HCT116 (cell line): ENCODE measurements at regions not wholly inside any gene's neighbourhood (a gene's known extent, or its start where the extent isn't known, plus 50 kb on each side); places are given as distances from the start of the nearest gene placed in this dataset.

Source experiments
- ATAC-seq: fragments of 200-7000 bp; cut with Tn5 transposase; 2 replicates; pipeline ENCODE4 v1.9.1; 2020; ENCODE audit warnings: mild to moderate bottlenecking, moderate library complexity
- BruUV-seq: library from RNA; stranded (reverse); fragments of 400-500 nt; replicated peaks from 2 replicates; lab custom pipeline; 2021; lab: Mats Ljungman, UMichigan
- CTCF ChIA-PET: fragments of 300-600 bp; sonication (Branson Sonifier 250); formaldehyde crosslinking; loops from one replicate; lab custom pipeline; 2021; ENCODE audit warnings: antibody characterized with exemption; lab: Charles Lee
- POLR2A ChIA-PET: fragments of 300-600, 350-600 bp; sonication (Branson Sonifier 250); formaldehyde crosslinking; loops from one replicate; lab custom pipeline; 2021; ENCODE audit warnings: antibody characterized with exemption; lab: Charles Lee
- RAD21 ChIA-PET, 2 experiments: fragments of 300-600 bp; sonication (Branson Sonifier 250); formaldehyde crosslinking; loops; one replicate each; lab custom pipeline; 2023; ENCODE audit warnings: low total read pairs in 2 of 2; ENCODE audit not compliant: uncharacterized antibody in 2 of 2, unreplicated experiment in 2 of 2, low non-redundant PET in 1 of 2; lab: Charles Lee
- DNase-seq: peaks from one replicate; pipeline ENCODE4 v3.0.0-alpha.2; 2010; ENCODE audit warnings: low read depth, low spot score
- H2AFZ ChIP-seq: fragments of 200-600 bp; shearing (Covaris generic), sonication (generic); 2 replicates; pipeline ENCODE4 v1.6.1; 2017; ENCODE audit warnings: low read depth, mixed run types, mixed read lengths, antibody characterized with exemption, low read length; ENCODE audit not compliant: poor library complexity, severe bottlenecking
- H3K27ac ChIP-seq: 2 replicates; pipeline ENCODE4 v1.5.1; 2012; ENCODE audit warnings: low read depth, low read length
- H3K27me3 ChIP-seq: fragments of 200-600 bp; sonication (generic); 2 replicates; pipeline ENCODE4 v1.6.1; 2016; ENCODE audit warnings: mixed run types, low read length, mixed read lengths; ENCODE audit not compliant: insufficient read depth
- H3K36me3 ChIP-seq, 2 experiments: fragments of 200-500 bp in 1 of 2; fragments of 200-600 bp in 1 of 2; sonication (Bioruptor generic) in 1 of 2; sonication (generic) in 1 of 2; 2 replicates each; pipeline versions ENCODE4 v1.5.1 to v1.6.1; 2014 to 2016; ENCODE audit warnings: low read length in 2 of 2, inconsistent platforms in 1 of 2, mixed read lengths in 1 of 2, mixed run types in 1 of 2; ENCODE audit not compliant: insufficient read depth in 2 of 2, control insufficient read depth in 1 of 2
- H3K4me1 ChIP-seq, 2 experiments: fragments of 200-600 bp in 1 of 2; sonication (generic) in 1 of 2; 2 replicates each; pipeline versions ENCODE4 v1.5.1 to v1.6.1; 2012 to 2017; ENCODE audit warnings: low read length in 2 of 2, inconsistent platforms in 1 of 2, mild to moderate bottlenecking in 1 of 2, mixed read lengths in 1 of 2, mixed run types in 1 of 2, moderate library complexity in 1 of 2; ENCODE audit not compliant: insufficient read depth in 2 of 2, control insufficient read depth in 1 of 2
- H3K4me2 ChIP-seq: fragments of 200-600 bp; sonication (generic); 2 replicates; pipeline ENCODE4 v1.6.1; 2017; ENCODE audit warnings: mixed run types, low read length, mixed read lengths
- H3K4me3 ChIP-seq, 2 experiments: fragments of 200-600 bp in 1 of 2; sonication (generic) in 1 of 2; replicated peaks in 1 of 2; 2 replicates each; pipeline ENCODE4 v1.5.1; 2011 to 2016; ENCODE audit warnings: low read length in 2 of 2, control low read depth in 1 of 2, low read depth in 1 of 2, mild to moderate bottlenecking in 1 of 2, mixed read lengths in 1 of 2, mixed run types in 1 of 2
- H3K79me2 ChIP-seq: fragments of 200-600 bp; sonication (generic); 2 replicates; pipeline ENCODE4 v1.6.1; 2017; ENCODE audit warnings: mild to moderate bottlenecking, mixed run types, low read length, moderate library complexity, mixed read lengths; ENCODE audit not compliant: insufficient read depth
- H3K9ac ChIP-seq: fragments of 200-600 bp; sonication (generic); 2 replicates; pipeline ENCODE4 v1.6.1; 2016; ENCODE audit warnings: low read length, mixed read lengths
- H3K9me2 ChIP-seq: fragments of 200-600 bp; sonication (generic), shearing (Covaris generic); 2 replicates; pipeline ENCODE4 v1.6.1; 2017; ENCODE audit warnings: mixed run types, mild to moderate bottlenecking, moderate library complexity; ENCODE audit not compliant: insufficient read depth
- H3K9me3 ChIP-seq, 2 experiments: fragments of 200-500 bp in 1 of 2; fragments of 200-600 bp in 1 of 2; sonication (Bioruptor generic) in 1 of 2; sonication (generic) in 1 of 2; 2 replicates each; pipeline ENCODE4 v1.6.1; 2014 to 2017; ENCODE audit warnings: low read length in 2 of 2, mixed read lengths in 2 of 2, inconsistent platforms in 1 of 2, low read depth in 1 of 2, mild to moderate bottlenecking in 1 of 2, mixed run types in 1 of 2, moderate library complexity in 1 of 2; ENCODE audit not compliant: control insufficient read depth in 1 of 2, insufficient read depth in 1 of 2
- H4K20me1 ChIP-seq: fragments of 200-600 bp; sonication (generic), shearing (Covaris generic); 2 replicates; pipeline ENCODE4 v1.6.1; 2017; ENCODE audit warnings: mixed run types, mild to moderate bottlenecking, moderate library complexity; ENCODE audit not compliant: insufficient read depth
- CBX3 ChIP-seq: IDR thresholded peaks from 2 replicates; pipeline ENCODE4 v1.6.1; 2012; ENCODE audit warnings: low read depth
- CEBPB ChIP-seq: IDR thresholded peaks from 2 replicates; pipeline ENCODE4 v1.6.1; 2012; ENCODE audit warnings: low read depth
- CTCF ChIP-seq, 3 experiments: fragments of 200-600 bp in 1 of 3; sonication (generic) in 1 of 3; IDR thresholded peaks in 2 of 3; conservative IDR thresholded peaks in 1 of 3; 2 replicates each; pipeline ENCODE4 v1.5.1; 2012 to 2017; ENCODE audit warnings: low read depth in 2 of 3, low read length in 2 of 3, antibody characterized with exemption in 1 of 3, borderline replicate concordance in 1 of 3, control low read depth in 1 of 3, mild to moderate bottlenecking in 1 of 3, mixed read lengths in 1 of 3, mixed run types in 1 of 3, moderate library complexity in 1 of 3; ENCODE audit not compliant: insufficient read depth in 1 of 3
- EGR1 ChIP-seq: IDR thresholded peaks from 2 replicates; pipeline ENCODE4 v1.6.1; 2012; ENCODE audit warnings: low read depth
- ELF1 ChIP-seq: IDR thresholded peaks from 2 replicates; pipeline ENCODE4 v1.6.1; 2012; ENCODE audit warnings: low read depth, borderline replicate concordance
- EZH2 ChIP-seq: fragments of 200-600 bp; sonication (generic); IDR thresholded peaks from 2 replicates; pipeline ENCODE4 v1.6.1; 2017; ENCODE audit warnings: antibody characterized with exemption, mixed run types
- EZH2phosphoT487 ChIP-seq: fragments of 200-600 bp; IDR thresholded peaks from 2 replicates; pipeline ENCODE4 v1.6.1; 2018; ENCODE audit warnings: antibody characterized with exemption, borderline replicate concordance
- FOSL1 ChIP-seq: IDR thresholded peaks from 2 replicates; pipeline ENCODE4 v1.6.1; 2012; ENCODE audit warnings: low read depth
- JUND ChIP-seq: IDR thresholded peaks from 2 replicates; pipeline ENCODE4 v1.6.1; 2012
- POLR2A ChIP-seq: IDR thresholded peaks from 2 replicates; pipeline ENCODE4 v1.7.0; 2011; ENCODE audit warnings: borderline replicate concordance; ENCODE audit not compliant: insufficient read depth, insufficient read length; ENCODE audit errors: extremely low read depth
- POLR2AphosphoS5 ChIP-seq: IDR thresholded peaks from 2 replicates; pipeline ENCODE4 v1.6.1; 2011; ENCODE audit warnings: mild to moderate bottlenecking, low read depth, low read length, moderate library complexity
- REST ChIP-seq: IDR thresholded peaks from 2 replicates; pipeline ENCODE4 v1.6.1; 2012; ENCODE audit warnings: low read depth
- SIN3A ChIP-seq: IDR thresholded peaks from 2 replicates; pipeline ENCODE4 v1.6.1; 2012; ENCODE audit warnings: low read depth
- SP1 ChIP-seq: IDR thresholded peaks from 2 replicates; pipeline ENCODE4 v1.6.1; 2012; ENCODE audit warnings: low read depth
- SRF ChIP-seq: IDR thresholded peaks from 2 replicates; pipeline ENCODE4 v1.6.1; 2012; ENCODE audit warnings: low read depth
- TCF7L2 ChIP-seq: IDR thresholded peaks from 2 replicates; pipeline ENCODE4 v1.7.0; 2011; ENCODE audit warnings: borderline replicate concordance, inconsistent platforms; ENCODE audit not compliant: insufficient read depth, insufficient read length; ENCODE audit errors: extremely low read depth
- ZFX ChIP-seq: fragments of 450-650 bp; IDR thresholded peaks from 2 replicates; pipeline ENCODE4 v1.6.1; 2017
- ZNF274 ChIP-seq: fragments of 200-500 bp; sonication (Bioruptor generic); IDR thresholded peaks from 2 replicates; pipeline ENCODE4 v1.6.1; 2014; ENCODE audit warnings: mild to moderate bottlenecking, low read depth, low read length, inconsistent platforms
- intact Hi-C: fragments of 100-400 bp; cut with micrococcal nuclease; formaldehyde crosslinking; loops from 2 replicates; pipeline ENCODE4 v1.10.0; 2022

- BruUV-seq, result no TSS peak
- no peaks in the 10 kb centered on the region for H3K9me2 ChIP-seq
- H4K20me1 ChIP-seq, result no peaks in the 10 kb centered on the region
- H3K36me3 ChIP-seq, result no peaks in the 10 kb centered on the region
- no peak overlapping the region for H3K4me2 ChIP-seq
- no peak overlapping the region for H2AFZ ChIP-seq
- ATAC-seq, result no peak
- H3K4me3 ChIP-seq, result no peak overlapping the region
- peaks cover 0 to 3% of the 10 kb centered on the region in 2 experiments; a peak in 1 of 4 replicates for H3K9me3 ChIP-seq
- H3K9ac ChIP-seq, result no peak overlapping the region
- TF ChIP-seq EGR1 (no peak), ZFX (no peak), POLR2AphosphoS5 (no peak), CBX3 (no peak), SRF (no peak), SIN3A (no peak), SP1 (no peak), CEBPB (no peak), REST (no peak), JUND (no peak), POLR2A (no peak), TCF7L2 (no peak), EZH2 (no peak), EZH2phosphoT487 (no peak), FOSL1 (no peak), ZNF274 (no peak), ELF1 (no peak), CTCF (IDR thresholded peaks at IDR 0.05 in 2 of 3, conservative IDR thresholded peaks at IDR 0.05 in 1 of 3; ENCODE audit: borderline replicate concordance in 1 of 3, insufficient read depth in 1 of 3, low read depth in 2 of 3, low read length in 2 of 3) (no peak)
- H3K4me1 ChIP-seq, result no peaks in the 10 kb centered on the region
- H3K27me3 ChIP-seq, result no peaks in the 10 kb centered on the region
- no peak for DNase-seq
- ChIA-PET POLR2A (no interaction called here), CTCF (no interaction called here), RAD21 (no interaction called here)
- H3K27ac ChIP-seq, result no peak overlapping the region
- no peaks in the 10 kb centered on the region for H3K79me2 ChIP-seq
- intact Hi-C loops, result no loop called here
Measured at GRCh38 chr4:22072726-22073125, 124.2 kb upstream of the KCNIP4 start.
